ENCODE measurements at regions not wholly inside any gene's neighbourhood (a gene's known extent, or its start where the extent isn't known, plus 50 kb on each side); places are given as distances from the start of the nearest gene placed in this dataset.

- no peak for TF ChIP-seq CTCF (IDR thresholded peaks at IDR 0.05; ENCODE audit: insufficient read depth in 1 of 2, low read depth in 1 of 2, low read length in 1 of 2, severe bottlenecking in 1 of 2, unreplicated experiment in 1 of 2)
- ChIA-PET POLR2A (no interaction called here), CTCF (no interaction called here)
- Mint-ChIP-seq H3K9me3 (ENCODE audit: unreplicated experiment) (no peaks in the 10 kb centered on the region), H3K27ac (ENCODE audit: unreplicated experiment) (no peak overlapping the region), H3K4me3 (ENCODE audit: unreplicated experiment) (no peak overlapping the region), H3K27me3 (ENCODE audit: insufficient read depth, unreplicated experiment) (no peaks in the 10 kb centered on the region), H3K4me1 (ENCODE audit: low read depth, unreplicated experiment) (peaks cover 8% of the 10 kb centered on the region), H3K36me3 (ENCODE audit: insufficient read depth, unreplicated experiment) (no peaks in the 10 kb centered on the region)
- no peaks in the 10 kb centered on the region for H3K36me3 ChIP-seq (ENCODE audit: control insufficient read depth, insufficient read depth, low read length)
- intact Hi-C loops (cut with micrococcal nuclease; ENCODE audit: unreplicated experiment) = no loop called here
- no peak for DNase-seq
- 0 out of 2 replicates have a peak, but pooled peaks cover 2% of the 10 kb centered on the region for H3K9me3 ChIP-seq
- no peaks in the 10 kb centered on the region for H3K4me1 ChIP-seq
- H3K4me3 ChIP-seq (ENCODE audit: low read depth, low read length) = no peak overlapping the region
- BruUV-seq (replicated peaks) = no TSS peak
- H3K27me3 ChIP-seq (replicated peaks; ENCODE audit: control insufficient read depth, insufficient read depth, low read length) = no peaks in the 10 kb centered on the region
Observed at GRCh38 chr7:17061443-17061842, 179.7 kb upstream of the AGR3 start.

- Histone ChIP-seq H3K9me3 (0 out of 2 replicates have a peak, but pooled peaks cover 2% of the 10 kb centered on the region), H3K36me3 (ENCODE audit: control insufficient read depth, insufficient read depth, low read length) (no peaks in the 10 kb centered on the region), H3K27me3 (replicated peaks; ENCODE audit: control insufficient read depth, insufficient read depth, low read length) (no peaks in the 10 kb centered on the region), H3K4me1 (no peaks in the 10 kb centered on the region), H3K4me3 (ENCODE audit: low read depth, low read length) (no peak overlapping the region)
- H3K4me3 Mint-ChIP-seq (ENCODE audit: unreplicated experiment) = no peak overlapping the region
- no peaks in the 10 kb centered on the region for H3K36me3 Mint-ChIP-seq (ENCODE audit: insufficient read depth, unreplicated experiment)
- BruUV-seq (replicated peaks) = no TSS peak
- no peaks in the 10 kb centered on the region for H3K4me1 Mint-ChIP-seq (ENCODE audit: low read depth, unreplicated experiment)
- DNase-seq = no peak
- H3K27ac Mint-ChIP-seq (ENCODE audit: unreplicated experiment) = no peak overlapping the region
- intact Hi-C loops (cut with micrococcal nuclease; ENCODE audit: unreplicated experiment) = no loop called here
- no peak for TF ChIP-seq CTCF (IDR thresholded peaks at IDR 0.05; ENCODE audit: insufficient read depth in 1 of 2, low read depth in 1 of 2, low read length in 1 of 2, severe bottlenecking in 1 of 2, unreplicated experiment in 1 of 2)
- ChIA-PET CTCF (interaction anchor here (1.0 kb wide), 1 partner anchor 80 kb away, joined by 3 read pairs; no protein-coding TSS in a partner anchor), POLR2A (no interaction called here)
- no peaks in the 10 kb centered on the region for H3K27me3 Mint-ChIP-seq (ENCODE audit: insufficient read depth, unreplicated experiment)
- H3K9me3 Mint-ChIP-seq (ENCODE audit: unreplicated experiment) = no peaks in the 10 kb centered on the region
Observed at GRCh38 chr7:17062151-17063044, 180.6 kb upstream of the AGR3 start.

GRCh38 chr7:17063045-17063383, 181.2 kb upstream of the AGR3 start:
- no peak for TF ChIP-seq CTCF (IDR thresholded peaks at IDR 0.05; ENCODE audit: insufficient read depth in 1 of 2, low read depth in 1 of 2, low read length in 1 of 2, severe bottlenecking in 1 of 2, unreplicated experiment in 1 of 2)
- Histone ChIP-seq H3K4me3 (ENCODE audit: low read depth, low read length) (no peak overlapping the region), H3K9me3 (no peaks in the 10 kb centered on the region), H3K27me3 (replicated peaks; ENCODE audit: control insufficient read depth, insufficient read depth, low read length) (no peaks in the 10 kb centered on the region), H3K4me1 (no peaks in the 10 kb centered on the region), H3K36me3 (ENCODE audit: control insufficient read depth, insufficient read depth, low read length) (no peaks in the 10 kb centered on the region)
- Mint-ChIP-seq H3K27ac (ENCODE audit: unreplicated experiment) (no peak overlapping the region), H3K4me3 (ENCODE audit: unreplicated experiment) (no peak overlapping the region), H3K4me1 (ENCODE audit: low read depth, unreplicated experiment) (no peaks in the 10 kb centered on the region), H3K36me3 (ENCODE audit: insufficient read depth, unreplicated experiment) (no peaks in the 10 kb centered on the region), H3K27me3 (ENCODE audit: insufficient read depth, unreplicated experiment) (no peaks in the 10 kb centered on the region), H3K9me3 (ENCODE audit: unreplicated experiment) (no peaks in the 10 kb centered on the region)
- DNase-seq = no peak
- ChIA-PET CTCF (interaction anchor here (1.0 kb wide), 1 partner anchor 80 kb away, joined by 3 read pairs; no protein-coding TSS in a partner anchor), POLR2A (no interaction called here)
- no TSS peak for BruUV-seq (replicated peaks)
- intact Hi-C loops (cut with micrococcal nuclease; ENCODE audit: unreplicated experiment) = no loop called here
